Large intestine (tissue), 3 donors: ENCODE measurements at regions not wholly inside any gene's neighbourhood (a gene's known extent, or its start where the extent isn't known, plus 50 kb on each side); places are given as distances from the start of the nearest gene placed in this dataset.
"Not testable (repeated sequence)": the region's sequence is repeated elsewhere in the genome, so short reads cannot be mapped to it uniquely, and the experiment has no call there.

Experiments used
- DNase-seq, 2 donors: peaks; one replicate each; pipeline versions ENCODE4 v3.0.0 to v3.0.0-alpha.2; 2013
- H3K27ac ChIP-seq: one replicate; pipeline ENCODE4 v1.5.1; 2013; ENCODE audit warnings: low read length
- H3K27me3 ChIP-seq: 2 replicates; pipeline ENCODE4 v1.6.1; 2013; ENCODE audit warnings: low read length; ENCODE audit not compliant: control insufficient read depth, insufficient read depth
- H3K36me3 ChIP-seq: 2 replicates; pipeline ENCODE4 v1.6.1; 2013; ENCODE audit warnings: low read length; ENCODE audit not compliant: control insufficient read depth, insufficient read depth
- H3K4me1 ChIP-seq: one replicate; pipeline ENCODE4 v1.6.1; 2013; ENCODE audit warnings: low read length; ENCODE audit not compliant: control insufficient read depth, insufficient read depth
- H3K4me3 ChIP-seq: one replicate; pipeline ENCODE4 v1.5.1; 2013; ENCODE audit warnings: low read length
- H3K9me3 ChIP-seq: one replicate; pipeline ENCODE4 v1.6.1; 2013; ENCODE audit warnings: mild to moderate bottlenecking, low read depth, low read length, moderate library complexity; ENCODE audit not compliant: control insufficient read depth
- WGBS: methylation state at CpG from one replicate; pipeline ENCODE4 v1.1.5; 2013; ENCODE audit warnings: low lambda C conversion rate; ENCODE audit not compliant: insufficient coverage; 5-methylcytosine and 5-hydroxymethylcytosine counted together

GRCh38 chr17:27944546-27945332, 51.6 kb upstream of the LYRM9 start:
- 100% methylated on average over 2 of the region's 8 CpGs for WGBS
- Histone ChIP-seq H3K36me3 (no peaks in the 10 kb centered on the region), H3K27me3 (no peaks in the 10 kb centered on the region), H3K9me3 (no peaks in the 10 kb centered on the region), H3K4me3 (no peak overlapping the region), H3K27ac (no peak overlapping the region), H3K4me1 (peaks cover 14% of the 10 kb centered on the region)
- DNase-seq: no peak

- no CpG with 5 or more reads among the region's 6 CpGs for WGBS
- H3K27me3 ChIP-seq: no peaks in the 10 kb centered on the region
- no peaks in the 10 kb centered on the region for H3K36me3 ChIP-seq
- peaks cover 9% of the 10 kb centered on the region for H3K4me1 ChIP-seq
- H3K4me3 ChIP-seq: no peak overlapping the region
- H3K9me3 ChIP-seq: no peaks in the 10 kb centered on the region
- no peak for DNase-seq
- no peak overlapping the region for H3K27ac ChIP-seq
Measured at GRCh38 chr17:27945333-27945616, 52.1 kb upstream of the LYRM9 start.

GRCh38 chr17:27945953-27946352, 52.8 kb upstream of the LYRM9 start:
- DNase-seq: no peak
- Histone ChIP-seq H3K4me1 (peaks cover 3% of the 10 kb centered on the region), H3K4me3 (no peak overlapping the region), H3K36me3 (no peaks in the 10 kb centered on the region), H3K27me3 (no peaks in the 10 kb centered on the region), H3K9me3 (no peaks in the 10 kb centered on the region), H3K27ac (no peak overlapping the region)
- no CpG with 5 or more reads among the region's 5 CpGs for WGBS

GRCh38 chr17:27946513-27946912, 53.3 kb upstream of the LYRM9 start:
- Histone ChIP-seq H3K27me3 (no peaks in the 10 kb centered on the region), H3K4me1 (no peaks in the 10 kb centered on the region), H3K36me3 (no peaks in the 10 kb centered on the region), H3K27ac (no peak overlapping the region), H3K4me3 (no peak overlapping the region), H3K9me3 (no peaks in the 10 kb centered on the region)
- no peak for DNase-seq
- no CpG with 5 or more reads among the region's 2 CpGs for WGBS

DNA sequence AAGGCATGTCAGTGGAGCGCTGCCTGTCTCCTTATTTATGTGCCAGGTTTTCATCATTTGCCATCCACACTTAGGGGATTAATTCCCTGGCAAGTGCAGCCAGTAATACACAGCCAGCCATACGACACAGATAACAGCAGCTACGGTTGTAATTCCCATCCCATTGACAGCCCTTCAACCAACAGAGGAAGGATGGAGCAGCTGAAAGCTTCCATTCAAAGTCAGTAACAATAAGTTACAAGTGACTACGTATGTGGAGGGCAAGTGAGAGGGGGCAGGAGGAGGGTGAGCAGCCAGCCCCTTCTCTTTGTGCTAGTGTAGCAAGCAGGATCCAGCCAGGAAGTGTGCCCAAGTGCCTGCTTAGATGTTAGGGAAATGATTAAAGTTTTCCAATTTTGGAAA, 53.8 kb upstream of the LYRM9 start:
- DNase-seq: no peak
- Histone ChIP-seq H3K4me3 (no peak overlapping the region), H3K4me1 (no peaks in the 10 kb centered on the region), H3K27me3 (no peaks in the 10 kb centered on the region), H3K9me3 (no peaks in the 10 kb centered on the region), H3K36me3 (no peaks in the 10 kb centered on the region), H3K27ac (no peak overlapping the region)
- WGBS: no CpG with 5 or more reads among the region's 4 CpGs

DNA sequence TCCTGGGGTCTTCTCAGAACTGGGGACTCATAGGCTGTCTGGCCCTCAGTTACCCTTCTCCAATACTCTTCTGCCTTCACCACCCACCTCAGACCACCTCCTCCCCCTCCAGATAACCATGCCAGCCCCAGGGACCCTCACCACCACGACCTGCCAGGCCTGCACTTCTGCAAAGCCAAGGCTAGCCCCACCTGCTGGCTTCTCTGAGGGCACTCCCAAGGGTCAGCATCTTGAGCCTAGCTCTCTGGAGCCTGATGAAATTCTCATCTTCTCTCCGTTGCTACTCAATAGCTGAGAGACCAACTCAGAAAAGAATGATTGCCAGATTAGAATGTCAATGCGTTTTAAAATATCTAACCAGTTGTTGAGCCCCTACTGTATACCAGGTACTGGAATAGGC, 56.1 kb upstream of the LYRM9 start:
- no peak for DNase-seq
- no peak overlapping the region for H3K27ac ChIP-seq
- H3K4me1 ChIP-seq: no peaks in the 10 kb centered on the region
- H3K27me3 ChIP-seq: no peaks in the 10 kb centered on the region
- no peak overlapping the region for H3K4me3 ChIP-seq
- no peaks in the 10 kb centered on the region for H3K36me3 ChIP-seq
- WGBS: no CpG with 5 or more reads among the region's 3 CpGs
- H3K9me3 ChIP-seq: no peaks in the 10 kb centered on the region

DNA sequence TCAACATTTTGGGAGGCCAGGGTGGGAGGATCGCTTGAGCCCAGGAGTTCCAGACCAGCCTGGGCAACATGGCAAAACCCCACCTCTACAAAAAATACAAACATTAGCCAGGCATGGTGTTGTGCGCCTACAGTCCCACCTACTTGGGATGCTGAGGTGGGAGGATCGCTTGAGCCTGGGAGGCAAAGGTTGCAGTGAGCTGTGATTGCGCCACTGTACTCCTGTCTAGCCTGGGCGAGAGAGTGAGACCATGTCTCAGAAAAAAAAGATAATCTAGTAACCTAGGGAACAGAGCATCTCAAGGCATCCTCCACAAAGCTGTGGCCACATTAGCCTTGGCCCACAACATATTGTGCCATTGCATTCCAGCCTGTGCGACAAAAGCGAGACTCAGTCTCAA, 57.1 kb upstream of the LYRM9 start:
- not testable (repeated sequence) for H3K27ac ChIP-seq, H3K4me3 ChIP-seq, H3K9me3 ChIP-seq, H3K4me1 ChIP-seq, H3K36me3 ChIP-seq, H3K27me3 ChIP-seq
- peak in 1 of 2 donors; percentile 34 for DNase-seq
- WGBS: no CpG with 5 or more reads among the region's 7 CpGs

GRCh38 chr17:27950995-27951394, 57.8 kb upstream of the LYRM9 start:
- H3K4me1 ChIP-seq: no peaks in the 10 kb centered on the region
- no peaks in the 10 kb centered on the region for H3K27me3 ChIP-seq
- H3K36me3 ChIP-seq: no peaks in the 10 kb centered on the region
- H3K4me3 ChIP-seq: no peak overlapping the region
- H3K9me3 ChIP-seq: no peaks in the 10 kb centered on the region
- no CpG with 5 or more reads among the region's 5 CpGs for WGBS
- H3K27ac ChIP-seq: no peak overlapping the region
- no peak for DNase-seq

- no peaks in the 10 kb centered on the region for H3K9me3 ChIP-seq
- WGBS: no CpG with 5 or more reads among the region's 6 CpGs
- no peaks in the 10 kb centered on the region for H3K27me3 ChIP-seq
- no peak overlapping the region for H3K4me3 ChIP-seq
- no peak overlapping the region for H3K27ac ChIP-seq
- DNase-seq: no peak
- no peaks in the 10 kb centered on the region for H3K36me3 ChIP-seq
- H3K4me1 ChIP-seq: no peaks in the 10 kb centered on the region
Measured at GRCh38 chr17:27951872-27952271, 58.7 kb upstream of the LYRM9 start.

GRCh38 chr17:27952366-27952765, 59.2 kb upstream of the LYRM9 start:
- no peaks in the 10 kb centered on the region for H3K4me1 ChIP-seq
- no peaks in the 10 kb centered on the region for H3K9me3 ChIP-seq
- no peak overlapping the region for H3K27ac ChIP-seq
- H3K27me3 ChIP-seq: no peaks in the 10 kb centered on the region
- H3K36me3 ChIP-seq: no peaks in the 10 kb centered on the region
- 73% methylated on average over 3 of the region's 7 CpGs for WGBS
- no peak for DNase-seq
- H3K4me3 ChIP-seq: no peak overlapping the region
